ENCODE measurements at regions not wholly inside any gene's neighbourhood (a gene's known extent, or its start where the extent isn't known, plus 50 kb on each side); places are given as distances from the start of the nearest gene placed in this dataset.
"Not testable (repeated sequence)": the region's sequence is repeated elsewhere in the genome, so short reads cannot be mapped to it uniquely, and the experiment has no call there.

- DNase-seq (ENCODE audit: low read depth, low spot score); H3K4me3 ChIP-seq (ENCODE audit: low read length): not testable (repeated sequence)
Observed at GRCh38 chr22:16730894-16731293, 94.3 kb downstream of the XKR3 start.

- H3K4me3 ChIP-seq (ENCODE audit: low read length); DNase-seq (ENCODE audit: low read depth, low spot score): not testable (repeated sequence)
Observed at GRCh38 chr22:16727491-16727890, 97.7 kb downstream of the XKR3 start.

- not testable (repeated sequence) for DNase-seq (ENCODE audit: low read depth, low spot score); H3K4me3 ChIP-seq (ENCODE audit: low read length)
Observed at GRCh38 chr22:16723241-16723640, 102.0 kb downstream of the XKR3 start.

- DNase-seq (ENCODE audit: low read depth, low spot score), result not testable (repeated sequence)
Observed at GRCh38 chr22:16722564-16722963, 102.6 kb downstream of the XKR3 start.

GRCh38 chr22:16721961-16722360 lies 103.2 kb downstream of the XKR3 start:
- DNase-seq (ENCODE audit: low read depth, low spot score), result no peak
- no peak overlapping the region for H3K4me3 ChIP-seq (ENCODE audit: low read length)

More at GRCh38 chr22:16722564-16722963, 102.6 kb downstream of the XKR3 start:
- not testable (repeated sequence) for H3K4me3 ChIP-seq (ENCODE audit: low read length)

- DNase-seq (ENCODE audit: low read depth, low spot score), result no peak
- no peak overlapping the region for H3K4me3 ChIP-seq (ENCODE audit: low read length)
Observed at GRCh38 chr22:16717699-16718558, 107.3 kb downstream of the XKR3 start.

- H3K4me3 ChIP-seq (ENCODE audit: low read length); DNase-seq (ENCODE audit: low read depth, low spot score): not testable (repeated sequence)
Observed at GRCh38 chr22:16714568-16714967, 110.6 kb downstream of the XKR3 start.

- H3K4me3 ChIP-seq (ENCODE audit: low read length); DNase-seq (ENCODE audit: low read depth, low spot score): not testable (repeated sequence)
Observed at GRCh38 chr22:16702318-16702870, 109.8 kb upstream of the CCT8L2 start.

GRCh38 chr22:16700390-16700789 lies 107.8 kb upstream of the CCT8L2 start:
- DNase-seq (ENCODE audit: low read depth, low spot score); H3K4me3 ChIP-seq (ENCODE audit: low read length): not testable (repeated sequence)

- peak; percentile 6 for DNase-seq (ENCODE audit: low read depth, low spot score)
- H3K4me3 ChIP-seq (ENCODE audit: low read length), result no peak overlapping the region
Observed at GRCh38 chr22:16699326-16699725, 106.7 kb upstream of the CCT8L2 start.

- not testable (repeated sequence) for DNase-seq (ENCODE audit: low read depth, low spot score); H3K4me3 ChIP-seq (ENCODE audit: low read length)
Observed at GRCh38 chr22:16697492-16698044, 105.0 kb upstream of the CCT8L2 start.

GRCh38 chr22:16696900-16697299 lies 104.3 kb upstream of the CCT8L2 start:
- not testable (repeated sequence) for H3K4me3 ChIP-seq (ENCODE audit: low read length); DNase-seq (ENCODE audit: low read depth, low spot score)

- H3K4me3 ChIP-seq (ENCODE audit: low read length), result no peak overlapping the region
- no peak for DNase-seq (ENCODE audit: low read depth, low spot score)
Observed at GRCh38 chr22:16695261-16695660, 102.7 kb upstream of the CCT8L2 start.

- not testable (repeated sequence) for H3K4me3 ChIP-seq (ENCODE audit: low read length); DNase-seq (ENCODE audit: low read depth, low spot score)
Observed at GRCh38 chr22:16693747-16694146, 101.1 kb upstream of the CCT8L2 start.

GRCh38 chr22:16689358-16689757 lies 96.7 kb upstream of the CCT8L2 start:
- not testable (repeated sequence) for H3K4me3 ChIP-seq (ENCODE audit: low read length); DNase-seq (ENCODE audit: low read depth, low spot score)

- DNase-seq (ENCODE audit: low read depth, low spot score); H3K4me3 ChIP-seq (ENCODE audit: low read length): not testable (repeated sequence)
Observed at GRCh38 chr22:16681290-16681689, 88.7 kb upstream of the CCT8L2 start.

GRCh38 chr22:16680209-16680899 lies 87.7 kb upstream of the CCT8L2 start:
- H3K4me3 ChIP-seq (ENCODE audit: low read length); DNase-seq (ENCODE audit: low read depth, low spot score): not testable (repeated sequence)

GRCh38 chr22:16679191-16679834 lies 86.7 kb upstream of the CCT8L2 start:
- H3K4me3 ChIP-seq (ENCODE audit: low read length); DNase-seq (ENCODE audit: low read depth, low spot score): not testable (repeated sequence)

GRCh38 chr22:16673433-16673832 lies 80.8 kb upstream of the CCT8L2 start:
- not testable (repeated sequence) for DNase-seq (ENCODE audit: low read depth, low spot score); H3K4me3 ChIP-seq (ENCODE audit: low read length)

Data from Jurkat, Clone E6-1 (cell line).